ENCODE measurements at regions not wholly inside any gene's neighbourhood (a gene's known extent, or its start where the extent isn't known, plus 50 kb on each side); places are given as distances from the start of the nearest gene placed in this dataset.

DNA sequence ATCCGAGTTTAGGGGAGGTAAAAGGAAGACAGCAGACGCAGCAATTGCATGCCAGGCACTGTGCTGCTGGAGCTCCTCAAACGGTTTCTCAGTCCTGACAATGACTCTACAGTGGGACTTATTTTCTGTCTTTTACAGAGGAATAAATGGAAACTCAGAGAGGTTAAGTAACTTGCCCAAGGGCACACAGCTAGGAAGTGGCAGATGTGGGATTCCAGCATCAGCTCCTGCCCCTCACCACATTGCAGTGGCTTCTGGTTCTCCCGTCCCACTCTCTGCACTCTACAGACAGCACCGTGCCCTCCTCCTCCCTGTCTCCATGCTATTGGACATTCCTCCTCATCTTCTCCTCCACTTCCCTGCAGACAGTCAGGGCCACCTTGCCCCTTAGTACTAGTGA, 74.2 kb upstream of the KSR1 start:
- H3K27ac Mint-ChIP-seq = no peak overlapping the region

DNA sequence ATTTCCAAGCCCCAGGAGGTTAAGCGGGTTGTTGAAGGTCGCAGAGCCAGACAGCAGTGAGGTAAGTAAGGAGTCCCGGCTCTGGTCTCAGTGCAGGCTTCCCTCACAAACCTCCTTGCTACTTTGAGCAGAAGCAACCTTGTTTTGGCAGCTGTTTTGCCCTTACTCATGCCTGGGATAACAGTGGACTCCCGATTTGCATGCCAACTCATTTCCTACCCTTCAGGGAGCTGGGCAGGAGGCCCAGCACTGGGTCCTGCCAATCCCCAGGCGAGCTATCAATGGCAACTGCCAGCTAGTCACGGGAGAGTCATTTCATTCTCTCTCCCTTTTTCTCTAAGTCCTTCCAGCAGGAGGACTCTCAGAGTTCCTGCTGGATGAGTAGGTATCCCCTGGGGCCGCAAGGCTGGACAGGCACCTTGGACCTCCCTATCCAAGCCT, 72.0 kb upstream of the KSR1 start:
- Mint-ChIP-seq H3K27ac (peak overlapping the region; percentile 74), H3K4me1 (ENCODE audit: low read depth) (peaks cover 42% of the 10 kb centered on the region), H3K4me3 (peak overlapping the region; percentile 22; the same call in 1 of the 2 replicates), H3K27me3 (ENCODE audit: insufficient read depth) (no peaks in the 10 kb centered on the region), H3K9me3 (no peaks in the 10 kb centered on the region), H3K36me3 (ENCODE audit: low read depth) (no peaks in the 10 kb centered on the region)
- peak; percentile 98 for DNase-seq
- TF ChIP-seq, protein P1, sequence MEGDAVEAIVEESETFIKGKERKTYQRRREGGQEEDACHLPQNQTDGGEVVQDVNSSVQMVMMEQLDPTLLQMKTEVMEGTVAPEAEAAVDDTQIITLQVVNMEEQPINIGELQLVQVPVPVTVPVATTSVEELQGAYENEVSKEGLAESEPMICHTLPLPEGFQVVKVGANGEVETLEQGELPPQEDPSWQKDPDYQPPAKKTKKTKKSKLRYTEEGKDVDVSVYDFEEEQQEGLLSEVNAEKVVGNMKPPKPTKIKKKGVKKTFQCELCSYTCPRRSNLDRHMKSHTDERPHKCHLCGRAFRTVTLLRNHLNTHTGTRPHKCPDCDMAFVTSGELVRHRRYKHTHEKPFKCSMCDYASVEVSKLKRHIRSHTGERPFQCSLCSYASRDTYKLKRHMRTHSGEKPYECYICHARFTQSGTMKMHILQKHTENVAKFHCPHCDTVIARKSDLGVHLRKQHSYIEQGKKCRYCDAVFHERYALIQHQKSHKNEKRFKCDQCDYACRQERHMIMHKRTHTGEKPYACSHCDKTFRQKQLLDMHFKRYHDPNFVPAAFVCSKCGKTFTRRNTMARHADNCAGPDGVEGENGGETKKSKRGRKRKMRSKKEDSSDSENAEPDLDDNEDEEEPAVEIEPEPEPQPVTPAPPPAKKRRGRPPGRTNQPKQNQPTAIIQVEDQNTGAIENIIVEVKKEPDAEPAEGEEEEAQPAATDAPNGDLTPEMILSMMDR (IDR thresholded peaks at IDR 0.05) = 0 out of 2 replicates have a peak, but pooled peaks have one; percentile 34

More for the DNA sequence above, 74.2 kb upstream of the KSR1 start:
- Mint-ChIP-seq H3K4me1 (ENCODE audit: low read depth) (peaks cover 54% of the 10 kb centered on the region), H3K9me3 (peaks cover 7% of the 10 kb centered on the region), H3K36me3 (ENCODE audit: low read depth) (no peaks in the 10 kb centered on the region), H3K27me3 (ENCODE audit: insufficient read depth) (no peaks in the 10 kb centered on the region), H3K4me3 (no peak overlapping the region)
- TF ChIP-seq, protein P1 (IDR thresholded peaks at IDR 0.05) = no peak
- DNase-seq = no peak

DNA sequence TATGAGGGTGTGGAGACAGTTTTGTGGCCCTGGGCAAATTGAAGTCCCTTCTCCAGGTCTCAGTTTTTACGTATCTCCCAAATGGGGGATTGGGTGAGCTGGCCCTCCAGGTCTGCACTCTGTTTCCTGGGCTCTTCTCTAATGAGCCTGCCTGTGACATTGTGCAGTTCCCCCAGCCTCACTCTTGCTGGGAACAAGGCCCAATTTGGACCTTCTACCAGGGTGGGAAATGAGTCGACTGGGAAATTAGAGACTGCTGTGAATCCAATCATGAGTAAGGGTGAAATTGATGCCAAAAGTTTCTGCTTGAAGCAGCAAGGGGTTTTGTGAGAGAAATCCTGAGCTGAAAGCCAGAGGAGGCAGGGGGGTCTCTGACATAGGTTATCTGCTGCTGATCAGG, 71.5 kb upstream of the KSR1 start:
- DNase-seq = no peak
- Mint-ChIP-seq H3K27ac (peak overlapping the region; percentile 74), H3K4me1 (ENCODE audit: low read depth) (peaks cover 42% of the 10 kb centered on the region), H3K27me3 (ENCODE audit: insufficient read depth) (peaks cover 3% of the 10 kb centered on the region), H3K36me3 (ENCODE audit: low read depth) (no peaks in the 10 kb centered on the region), H3K4me3 (no peak overlapping the region), H3K9me3 (no peaks in the 10 kb centered on the region)
- TF ChIP-seq, protein P1 (IDR thresholded peaks at IDR 0.05) = no peak

DNA sequence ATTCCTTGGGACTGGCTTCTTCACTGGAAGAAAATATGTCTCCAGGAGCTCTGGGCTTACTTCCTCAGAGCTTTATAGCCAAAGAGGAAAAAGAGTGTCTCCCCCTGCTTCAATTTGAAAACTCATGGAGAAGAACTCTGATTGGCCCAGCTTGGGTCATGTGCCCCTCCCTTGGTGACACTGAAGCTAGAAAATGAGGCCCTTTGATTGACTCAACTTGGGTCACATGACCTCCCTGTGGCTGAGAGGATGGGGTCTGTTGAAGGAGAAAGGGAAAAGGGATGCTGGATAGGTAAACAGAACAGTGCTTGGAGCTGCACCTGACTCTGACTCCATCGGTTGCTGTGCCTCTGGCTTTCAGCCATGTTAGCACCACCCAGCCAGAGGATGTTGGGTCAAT, 70.6 kb upstream of the KSR1 start:
- H3K4me3 Mint-ChIP-seq = no peak overlapping the region
- no peak overlapping the region for H3K27ac Mint-ChIP-seq
- no peaks in the 10 kb centered on the region for H3K9me3 Mint-ChIP-seq
- peaks cover 42% of the 10 kb centered on the region for H3K4me1 Mint-ChIP-seq (ENCODE audit: low read depth)
- H3K27me3 Mint-ChIP-seq (ENCODE audit: insufficient read depth) = peaks cover 4% of the 10 kb centered on the region
- TF ChIP-seq, protein P1 (IDR thresholded peaks at IDR 0.05) = no peak
- H3K36me3 Mint-ChIP-seq (ENCODE audit: low read depth) = no peaks in the 10 kb centered on the region
- no peak for DNase-seq

DNA sequence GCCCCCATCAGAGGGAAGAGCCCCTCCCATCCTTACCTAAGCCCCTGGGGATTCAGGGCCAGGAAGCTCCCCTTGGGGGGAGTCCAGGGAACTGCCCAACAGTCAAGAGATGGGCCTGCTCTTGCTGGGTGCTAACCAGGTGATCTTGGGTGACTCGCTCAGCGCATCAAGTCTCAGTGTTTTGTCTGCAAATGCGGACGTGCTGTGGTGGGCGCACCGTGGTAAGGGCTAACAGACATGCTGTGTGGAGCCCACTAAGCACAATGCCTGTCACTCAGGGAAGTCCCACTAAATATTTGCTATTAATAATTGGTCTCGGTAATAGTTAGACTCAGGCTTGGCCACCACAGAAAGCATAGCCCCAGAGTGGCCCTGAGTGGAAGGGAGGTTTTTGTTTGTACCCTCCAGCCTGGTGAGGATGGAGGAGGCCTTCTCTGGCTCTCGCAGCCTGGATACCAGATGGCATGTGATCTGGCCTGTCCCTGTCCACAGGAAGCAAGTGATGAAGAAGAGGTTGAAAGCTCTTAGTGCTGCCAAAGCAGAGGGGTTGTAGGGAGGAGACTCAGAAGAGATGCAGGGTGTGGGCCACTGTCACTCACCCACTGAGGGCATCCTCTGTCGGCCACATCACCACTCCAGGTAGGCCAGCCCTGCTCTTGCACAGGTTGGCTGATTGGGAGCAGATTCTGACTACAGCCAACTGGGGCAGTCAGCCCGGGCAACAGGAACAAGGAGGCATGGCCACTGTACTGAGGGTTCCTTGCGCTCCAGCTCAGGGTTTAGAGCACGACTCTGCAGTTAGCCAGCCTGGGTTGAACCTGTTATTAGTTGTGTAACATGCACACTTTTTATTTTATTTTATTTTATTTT, 69.8 kb upstream of the KSR1 start:
- no peak overlapping the region for H3K4me3 Mint-ChIP-seq
- H3K27ac Mint-ChIP-seq = no peak overlapping the region
- no peaks in the 10 kb centered on the region for H3K9me3 Mint-ChIP-seq
- peaks cover 42% of the 10 kb centered on the region for H3K4me1 Mint-ChIP-seq (ENCODE audit: low read depth)
- TF ChIP-seq, protein P1 (IDR thresholded peaks at IDR 0.05) = no peak
- no peak for DNase-seq
- H3K27me3 Mint-ChIP-seq (ENCODE audit: insufficient read depth) = peaks cover 4% of the 10 kb centered on the region
- H3K36me3 Mint-ChIP-seq (ENCODE audit: low read depth) = no peaks in the 10 kb centered on the region

Measured in HFFc6 (cell line).